Liver (tissue), 8 donors: ENCODE measurements at regions not wholly inside any gene's neighbourhood (a gene's known extent, or its start where the extent isn't known, plus 50 kb on each side); places are given as distances from the start of the nearest gene placed in this dataset.

ENCODE experiments used
- DNase-seq: peaks from one replicate; pipeline ENCODE4 v3.0.0-alpha.2; 2017; ENCODE audit warnings: low spot score
- H3K27ac ChIP-seq, 2 donors: one replicate each; pipeline ENCODE4 v1.7.0; 2013; ENCODE audit warnings: inconsistent platforms in 2 of 2, low read length in 2 of 2, control low read depth in 1 of 2, low read depth in 1 of 2, mild to moderate bottlenecking in 1 of 2
- H3K27me3 ChIP-seq, 4 donors: one replicate each; pipeline versions ENCODE4 v1.6.1 to v1.7.0; 2013; ENCODE audit warnings: low read length in 3 of 4, inconsistent platforms in 1 of 4, mild to moderate bottlenecking in 1 of 4, moderate library complexity in 1 of 4; ENCODE audit not compliant: control insufficient read depth in 4 of 4, insufficient read depth in 4 of 4
- H3K36me3 ChIP-seq, 4 donors: one replicate each; pipeline versions ENCODE4 v1.6.1 to v1.7.0; 2013; ENCODE audit warnings: low read length in 3 of 4, mild to moderate bottlenecking in 3 of 4, low read depth in 1 of 4, moderate library complexity in 1 of 4; ENCODE audit not compliant: control insufficient read depth in 4 of 4, insufficient read depth in 3 of 4
- H3K4me1 ChIP-seq, 4 donors: one replicate each; pipeline versions ENCODE4 v1.6.1 to v1.7.0; 2013; ENCODE audit warnings: low read length in 3 of 4, mild to moderate bottlenecking in 3 of 4, moderate library complexity in 1 of 4; ENCODE audit not compliant: control insufficient read depth in 4 of 4, insufficient read depth in 4 of 4
- H3K4me3 ChIP-seq, 3 donors: one replicate each; pipeline versions ENCODE4 v1.6.1 to v1.7.0; 2013; ENCODE audit warnings: low read length in 3 of 3, control low read depth in 1 of 3, low read depth in 1 of 3, mild to moderate bottlenecking in 1 of 3
- H3K9ac ChIP-seq, 2 donors: one replicate each; pipeline ENCODE4 v1.7.0; 2013; ENCODE audit warnings: low read length in 2 of 2, mild to moderate bottlenecking in 2 of 2, moderate library complexity in 2 of 2, control low read depth in 1 of 2, low read depth in 1 of 2
- H3K9me3 ChIP-seq, 4 donors: one replicate each; pipeline versions ENCODE4 v1.6.1 to v1.7.0; 2013; ENCODE audit warnings: low read length in 3 of 4; ENCODE audit not compliant: control insufficient read depth in 4 of 4
- ATF3 ChIP-seq: IDR thresholded peaks from 2 replicates; pipeline ENCODE4 v1.6.1; 2016; ENCODE audit warnings: antibody characterized with exemption
- CTCF ChIP-seq: fragments of 150-350 bp; IDR thresholded peaks from 2 replicates; pipeline ENCODE4 v1.5.1; 2017; ENCODE audit warnings: improper control_type of control experiment, low read depth, low read length; ENCODE audit not compliant: missing input control
- EGR1 ChIP-seq, 2 donors: IDR thresholded peaks; 2 replicates each; pipeline ENCODE4 v1.6.1; 2016 to 2018; ENCODE audit warnings: antibody characterized with exemption in 2 of 2, low read depth in 2 of 2
- FOXA1 ChIP-seq: IDR thresholded peaks from 2 replicates; pipeline ENCODE4 v1.6.1; 2016; ENCODE audit warnings: antibody characterized with exemption
- FOXA2 ChIP-seq: IDR thresholded peaks from 2 replicates; pipeline ENCODE4 v1.6.1; 2016; ENCODE audit warnings: antibody characterized with exemption
- GABPA ChIP-seq, 2 donors: IDR thresholded peaks in 1 of 2; conservative IDR thresholded peaks in 1 of 2; 2 replicates each; pipeline ENCODE4 v1.6.1; 2016; ENCODE audit warnings: antibody characterized with exemption in 2 of 2, mild to moderate bottlenecking in 1 of 2, moderate library complexity in 1 of 2
- HNF4A ChIP-seq, 2 donors: conservative IDR thresholded peaks; 2 replicates each; pipeline ENCODE4 v1.6.1; 2016; ENCODE audit warnings: antibody characterized with exemption in 2 of 2, mild to moderate bottlenecking in 2 of 2
- HNF4G ChIP-seq: IDR thresholded peaks from 2 replicates; pipeline ENCODE4 v1.6.1; 2016; ENCODE audit warnings: antibody characterized with exemption
- JUND ChIP-seq, 2 donors: IDR thresholded peaks; 2 replicates each; pipeline ENCODE4 v1.6.1; 2016; ENCODE audit warnings: antibody characterized with exemption in 2 of 2
- NR2F2 ChIP-seq: IDR thresholded peaks from 2 replicates; pipeline ENCODE4 v1.6.1; 2016; ENCODE audit warnings: antibody characterized with exemption
- RAD21 ChIP-seq, 2 donors: IDR thresholded peaks; 2 replicates each; pipeline ENCODE4 v1.6.1; 2016; ENCODE audit warnings: antibody characterized with exemption in 2 of 2, mild to moderate bottlenecking in 2 of 2
- REST ChIP-seq: IDR thresholded peaks from 2 replicates; pipeline ENCODE4 v1.6.1; 2016; ENCODE audit warnings: antibody characterized with exemption, mild to moderate bottlenecking
- RXRA ChIP-seq, 2 donors: IDR thresholded peaks; 2 replicates each; pipeline ENCODE4 v1.6.1; 2017 to 2018; ENCODE audit warnings: antibody characterized with exemption in 2 of 2, mild to moderate bottlenecking in 1 of 2
- SP1 ChIP-seq: IDR thresholded peaks from 2 replicates; pipeline ENCODE4 v1.6.1; 2018; ENCODE audit warnings: antibody characterized with exemption, mild to moderate bottlenecking
- TAF1 ChIP-seq: conservative IDR thresholded peaks from 2 replicates; pipeline ENCODE4 v1.6.1; 2016; ENCODE audit warnings: antibody characterized with exemption, mild to moderate bottlenecking
- YY1 ChIP-seq: IDR thresholded peaks from 2 replicates; pipeline ENCODE4 v1.6.1; 2016; ENCODE audit warnings: antibody characterized with exemption, mild to moderate bottlenecking
- ZBTB33 ChIP-seq: IDR thresholded peaks from 2 replicates; pipeline ENCODE4 v1.6.1; 2016; ENCODE audit warnings: antibody characterized with exemption
- WGBS: extraction: QIAGEN DNeasy Blood & Tissue Kit; methylation state at CpG from one replicate; pipeline ENCODE4 v1.1.7; 2013; 5-methylcytosine and 5-hydroxymethylcytosine counted together
- TF ChIP-seq, protein P1 (sequence below): IDR thresholded peaks from 2 replicates; pipeline ENCODE4 v1.6.1; 2016; ENCODE audit warnings: antibody characterized with exemption
- donor health status: healthy.
- donor health status: healthy.
- donor health status: healthy.
- donor health status: healthy.
- donor health status: healthy.

DNA sequence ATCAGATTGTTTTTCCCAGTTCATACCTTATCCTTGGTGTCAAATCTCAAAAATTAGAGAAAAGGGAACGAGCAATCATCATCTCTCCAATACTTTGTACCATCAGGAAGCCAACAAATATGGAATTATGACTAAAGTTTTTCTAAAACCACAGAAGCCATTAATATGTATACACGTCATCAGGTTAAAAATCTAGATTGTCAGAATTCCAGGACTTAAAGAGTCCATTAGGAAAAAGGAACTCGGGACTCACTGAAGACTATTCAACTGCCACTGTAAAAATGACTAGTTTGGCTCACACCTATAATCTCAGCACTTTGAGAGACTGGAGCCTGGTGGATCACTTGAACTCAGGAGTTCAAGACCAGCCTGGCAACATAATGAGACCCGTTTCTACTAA, 344.4 kb upstream of the LRRC4C start:
- Histone ChIP-seq H3K4me3 (no peak overlapping the region), H3K27ac (no peak overlapping the region), H3K27me3 (no peaks in the 10 kb centered on the region), H3K9me3 (no peaks in the 10 kb centered on the region), H3K9ac (no peak overlapping the region), H3K4me1 (no peaks in the 10 kb centered on the region), H3K36me3 (no peaks in the 10 kb centered on the region)
- no peak for TF ChIP-seq YY1
- no peak for TF ChIP-seq FOXA1
- no peak for TF ChIP-seq REST
- TF ChIP-seq ZBTB33, result no peak
- TF ChIP-seq NR2F2, result no peak
- TF ChIP-seq HNF4G, result no peak
- no peak for TF ChIP-seq FOXA2
- no peak for TF ChIP-seq RXRA (IDR thresholded peaks at IDR 0.05)
- TF ChIP-seq GABPA (IDR thresholded peaks at IDR 0.05 in 1 of 2, conservative IDR thresholded peaks at IDR 0.05 in 1 of 2), result no peak
- no peak for TF ChIP-seq JUND (IDR thresholded peaks at IDR 0.05)
- no peak for TF ChIP-seq TAF1
- no peak for TF ChIP-seq HNF4A (conservative IDR thresholded peaks at IDR 0.05)
- no peak for TF ChIP-seq EGR1 (IDR thresholded peaks at IDR 0.05; ENCODE audit: low read depth in 2 of 2)
- TF ChIP-seq, protein P1, sequence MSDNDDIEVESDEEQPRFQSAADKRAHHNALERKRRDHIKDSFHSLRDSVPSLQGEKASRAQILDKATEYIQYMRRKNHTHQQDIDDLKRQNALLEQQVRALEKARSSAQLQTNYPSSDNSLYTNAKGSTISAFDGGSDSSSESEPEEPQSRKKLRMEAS, result no peak
- whole genome bisulfite sequencing, result 51% methylated on average over 4 of the region's 4 CpGs
- DNase-seq, result no peak

DNA sequence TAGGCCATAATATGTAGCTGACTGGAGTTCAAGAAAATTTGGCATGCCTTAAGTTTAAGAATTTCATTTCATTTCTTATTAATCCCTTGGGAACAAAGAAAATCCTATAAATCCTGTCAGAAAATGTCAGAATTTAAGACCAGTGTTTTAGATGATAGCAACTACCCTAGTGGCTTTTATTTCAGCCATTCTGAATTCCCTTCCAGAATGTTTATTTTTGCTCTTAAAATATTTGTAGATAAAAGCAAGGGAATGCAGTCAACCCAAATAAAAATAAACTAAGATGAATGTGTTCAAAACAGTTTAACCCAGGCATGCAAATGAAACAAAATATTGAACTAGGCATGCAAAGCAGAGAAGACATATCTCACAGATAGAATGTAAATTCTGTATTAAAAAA, 356.9 kb upstream of the LRRC4C start:
- no peaks in the 10 kb centered on the region for H3K4me1 ChIP-seq
- H3K27me3 ChIP-seq, result no peaks in the 10 kb centered on the region
- no peak overlapping the region for H3K27ac ChIP-seq
- no peak overlapping the region for H3K9ac ChIP-seq
- no peak for TF ChIP-seq GABPA (IDR thresholded peaks at IDR 0.05 in 1 of 2, conservative IDR thresholded peaks at IDR 0.05 in 1 of 2)
- TF ChIP-seq ATF3, result no peak
- no peak for TF ChIP-seq YY1
- no peak for TF ChIP-seq JUND (IDR thresholded peaks at IDR 0.05)
- no peak for TF ChIP-seq SP1
- TF ChIP-seq, protein P1, result no peak
- no peak for TF ChIP-seq EGR1 (IDR thresholded peaks at IDR 0.05; ENCODE audit: low read depth in 2 of 2)
- TF ChIP-seq RAD21 (IDR thresholded peaks at IDR 0.05), result no peak
- no peak for TF ChIP-seq REST
- no peak for TF ChIP-seq CTCF
- TF ChIP-seq HNF4A (conservative IDR thresholded peaks at IDR 0.05), result no peak
- no peak for TF ChIP-seq FOXA1
- TF ChIP-seq NR2F2, result no peak
- TF ChIP-seq HNF4G, result no peak
- TF ChIP-seq RXRA (IDR thresholded peaks at IDR 0.05), result no peak
- no peak for TF ChIP-seq FOXA2
- no peak for TF ChIP-seq ZBTB33
- TF ChIP-seq TAF1, result no peak
- no peak overlapping the region for H3K4me3 ChIP-seq
- H3K36me3 ChIP-seq, result no peaks in the 10 kb centered on the region
- no peaks in the 10 kb centered on the region for H3K9me3 ChIP-seq
- no peak for DNase-seq
